Left colon (tissue), 2 donors: ENCODE measurements at regions not wholly inside any gene's neighbourhood (a gene's known extent, or its start where the extent isn't known, plus 50 kb on each side); places are given as distances from the start of the nearest gene placed in this dataset.
"Not testable (repeated sequence)": the region's sequence is repeated elsewhere in the genome, so short reads cannot be mapped to it uniquely, and the experiment has no call there.

Experiments used
- ATAC-seq: fragments of 200-7000 bp; cut with Tn5 transposase; one replicate; pipeline ENCODE4 v1.9.1; 2020; ENCODE audit warnings: mild to moderate bottlenecking, moderate library complexity
- DNase-seq, 2 donors: peaks; one replicate each; pipeline ENCODE4 v3.0.0-alpha.2; 2020
- intact Hi-C, 2 donors: fragments of 100-400 bp; cut with DNase I in 1 of 2; cut with micrococcal nuclease in 1 of 2; formaldehyde crosslinking; loops; one replicate each; pipeline versions ENCODE4 v1.11.2 to v1.14.0; 2022; cut with DNase I, micrococcal nuclease
- donor health status: DM: no; HTN: no; CAD: no.
- donor health status: DM: yes; HTN: yes; CAD: no.

- DNase-seq (no peak), ATAC-seq (no peak)
- intact Hi-C loops: no loop called here
Observed at GRCh38 chr11:96447208-96448110, 57.6 kb downstream of the JRKL start.

GRCh38 chr11:96448225-96448624 is 58.4 kb downstream of the JRKL start:
- ATAC-seq: no peak
- DNase-seq: no peak
- intact Hi-C loops: no loop called here

GRCh38 chr11:96456111-96456510 is 66.3 kb downstream of the JRKL start:
- ATAC-seq (no peak), DNase-seq (no peak)
- intact Hi-C loops: no loop called here

- ATAC-seq: no peak
- intact Hi-C loops: loop anchor here in 1 of 2 donors (10.0 kb wide), 1 partner anchor 685 kb away; no protein-coding TSS in a partner anchor
- no peak for DNase-seq
Observed at GRCh38 chr11:96459751-96460150, 69.9 kb downstream of the JRKL start.

GRCh38 chr11:96461871-96462270 is 72.1 kb downstream of the JRKL start:
- DNase-seq: no peak
- intact Hi-C loops: loop anchor here in 1 of 2 donors (10.0 kb wide), 1 partner anchor 683 kb away; no protein-coding TSS in a partner anchor

GRCh38 chr11:96464700-96465307 is 75.0 kb downstream of the JRKL start:
- DNase-seq (no peak), ATAC-seq (peak; percentile 90)
- intact Hi-C loops: loop anchor here in 1 of 2 donors (10.0 kb wide), 1 partner anchor 680 kb away; no protein-coding TSS in a partner anchor

More at GRCh38 chr11:96461871-96462270, 72.1 kb downstream of the JRKL start:
- no peak for ATAC-seq

GRCh38 chr11:96465512-96465911 is 75.7 kb downstream of the JRKL start:
- ATAC-seq (no peak), DNase-seq (no peak)
- intact Hi-C loops: loop anchor here in 1 of 2 donors (10.0 kb wide), 1 partner anchor 679 kb away; no protein-coding TSS in a partner anchor

- DNase-seq: no peak
- ATAC-seq: no peak
- intact Hi-C loops: loop anchor here in 1 of 2 donors (10.0 kb wide), 1 partner anchor 678 kb away; no protein-coding TSS in a partner anchor
Observed at GRCh38 chr11:96466607-96467006, 76.8 kb downstream of the JRKL start.

- DNase-seq (no peak), ATAC-seq (no peak)
- intact Hi-C loops: loop anchor here in 1 of 2 donors (10.0 kb wide), 1 partner anchor 675 kb away; no protein-coding TSS in a partner anchor
Observed at GRCh38 chr11:96469776-96470175, 80.0 kb downstream of the JRKL start.

GRCh38 chr11:96470521-96470920 is 80.7 kb downstream of the JRKL start:
- DNase-seq (no peak), ATAC-seq (no peak)
- intact Hi-C loops: no loop called here

GRCh38 chr11:96472085-96472484 is 82.3 kb downstream of the JRKL start:
- intact Hi-C loops: no loop called here
- ATAC-seq (no peak), DNase-seq (no peak)

- ATAC-seq (no peak), DNase-seq (no peak)
- intact Hi-C loops: no loop called here
Observed at GRCh38 chr11:96474263-96474662, 84.5 kb downstream of the JRKL start.

- DNase-seq: no peak
- intact Hi-C loops: no loop called here
- no peak for ATAC-seq
Observed at GRCh38 chr11:96481204-96481603, 91.4 kb downstream of the JRKL start.

- ATAC-seq (no peak), DNase-seq (no peak)
- intact Hi-C loops: no loop called here
Observed at GRCh38 chr11:96481771-96482170, 92.0 kb downstream of the JRKL start.

GRCh38 chr11:96482193-96482592 is 92.4 kb downstream of the JRKL start:
- no peak for DNase-seq
- ATAC-seq: no peak
- intact Hi-C loops: no loop called here

- intact Hi-C loops: no loop called here
- DNase-seq (no peak), ATAC-seq (no peak)
Observed at GRCh38 chr11:96483374-96483955, 93.7 kb downstream of the JRKL start.

GRCh38 chr11:96484361-96484760 is 94.5 kb downstream of the JRKL start:
- ATAC-seq: no peak
- DNase-seq: no peak
- intact Hi-C loops: no loop called here

GRCh38 chr11:96486890-96487611 is 97.2 kb downstream of the JRKL start:
- ATAC-seq (peak; percentile 88), DNase-seq (peak; percentile 50 to 57)
- intact Hi-C loops: no loop called here

- intact Hi-C loops: not testable (repeated sequence)
Observed at GRCh38 chr11:96488911-96489310, 99.1 kb downstream of the JRKL start.

More at GRCh38 chr11:96488911-96489310, 99.1 kb downstream of the JRKL start:
- not testable (repeated sequence) for ATAC-seq, DNase-seq
